Liver (tissue), 8 donors: ENCODE measurements at regions not wholly inside any gene's neighbourhood (a gene's known extent, or its start where the extent isn't known, plus 50 kb on each side); places are given as distances from the start of the nearest gene placed in this dataset.

Experiments
- DNase-seq: peaks from one replicate; pipeline ENCODE4 v3.0.0-alpha.2; 2017; ENCODE audit warnings: low spot score
- H3K27ac ChIP-seq, 2 donors: one replicate each; pipeline ENCODE4 v1.7.0; 2013; ENCODE audit warnings: inconsistent platforms in 2 of 2, low read length in 2 of 2, control low read depth in 1 of 2, low read depth in 1 of 2, mild to moderate bottlenecking in 1 of 2
- H3K27me3 ChIP-seq, 4 donors: one replicate each; pipeline versions ENCODE4 v1.6.1 to v1.7.0; 2013; ENCODE audit warnings: low read length in 3 of 4, inconsistent platforms in 1 of 4, mild to moderate bottlenecking in 1 of 4, moderate library complexity in 1 of 4; ENCODE audit not compliant: control insufficient read depth in 4 of 4, insufficient read depth in 4 of 4
- H3K36me3 ChIP-seq, 4 donors: one replicate each; pipeline versions ENCODE4 v1.6.1 to v1.7.0; 2013; ENCODE audit warnings: low read length in 3 of 4, mild to moderate bottlenecking in 3 of 4, low read depth in 1 of 4, moderate library complexity in 1 of 4; ENCODE audit not compliant: control insufficient read depth in 4 of 4, insufficient read depth in 3 of 4
- H3K4me1 ChIP-seq, 4 donors: one replicate each; pipeline versions ENCODE4 v1.6.1 to v1.7.0; 2013; ENCODE audit warnings: low read length in 3 of 4, mild to moderate bottlenecking in 3 of 4, moderate library complexity in 1 of 4; ENCODE audit not compliant: control insufficient read depth in 4 of 4, insufficient read depth in 4 of 4
- H3K4me3 ChIP-seq, 3 donors: one replicate each; pipeline versions ENCODE4 v1.6.1 to v1.7.0; 2013; ENCODE audit warnings: low read length in 3 of 3, control low read depth in 1 of 3, low read depth in 1 of 3, mild to moderate bottlenecking in 1 of 3
- H3K9ac ChIP-seq, 2 donors: one replicate each; pipeline ENCODE4 v1.7.0; 2013; ENCODE audit warnings: low read length in 2 of 2, mild to moderate bottlenecking in 2 of 2, moderate library complexity in 2 of 2, control low read depth in 1 of 2, low read depth in 1 of 2
- H3K9me3 ChIP-seq, 4 donors: one replicate each; pipeline versions ENCODE4 v1.6.1 to v1.7.0; 2013; ENCODE audit warnings: low read length in 3 of 4; ENCODE audit not compliant: control insufficient read depth in 4 of 4
- CTCF ChIP-seq: fragments of 150-350 bp; IDR thresholded peaks from 2 replicates; pipeline ENCODE4 v1.5.1; 2017; ENCODE audit warnings: improper control_type of control experiment, low read depth, low read length; ENCODE audit not compliant: missing input control
- EGR1 ChIP-seq, 2 donors: IDR thresholded peaks; 2 replicates each; pipeline ENCODE4 v1.6.1; 2016 to 2018; ENCODE audit warnings: antibody characterized with exemption in 2 of 2, low read depth in 2 of 2
- FOXA2 ChIP-seq: IDR thresholded peaks from 2 replicates; pipeline ENCODE4 v1.6.1; 2016; ENCODE audit warnings: antibody characterized with exemption
- GABPA ChIP-seq, 2 donors: IDR thresholded peaks in 1 of 2; conservative IDR thresholded peaks in 1 of 2; 2 replicates each; pipeline ENCODE4 v1.6.1; 2016; ENCODE audit warnings: antibody characterized with exemption in 2 of 2, mild to moderate bottlenecking in 1 of 2, moderate library complexity in 1 of 2
- HNF4A ChIP-seq, 2 donors: conservative IDR thresholded peaks; 2 replicates each; pipeline ENCODE4 v1.6.1; 2016; ENCODE audit warnings: antibody characterized with exemption in 2 of 2, mild to moderate bottlenecking in 2 of 2
- HNF4G ChIP-seq: IDR thresholded peaks from 2 replicates; pipeline ENCODE4 v1.6.1; 2016; ENCODE audit warnings: antibody characterized with exemption
- JUND ChIP-seq, 2 donors: IDR thresholded peaks; 2 replicates each; pipeline ENCODE4 v1.6.1; 2016; ENCODE audit warnings: antibody characterized with exemption in 2 of 2
- RAD21 ChIP-seq, 2 donors: IDR thresholded peaks; 2 replicates each; pipeline ENCODE4 v1.6.1; 2016; ENCODE audit warnings: antibody characterized with exemption in 2 of 2, mild to moderate bottlenecking in 2 of 2
- REST ChIP-seq: IDR thresholded peaks from 2 replicates; pipeline ENCODE4 v1.6.1; 2016; ENCODE audit warnings: antibody characterized with exemption, mild to moderate bottlenecking
- RXRA ChIP-seq, 2 donors: IDR thresholded peaks; 2 replicates each; pipeline ENCODE4 v1.6.1; 2017 to 2018; ENCODE audit warnings: antibody characterized with exemption in 2 of 2, mild to moderate bottlenecking in 1 of 2
- SP1 ChIP-seq: IDR thresholded peaks from 2 replicates; pipeline ENCODE4 v1.6.1; 2018; ENCODE audit warnings: antibody characterized with exemption, mild to moderate bottlenecking
- TAF1 ChIP-seq: conservative IDR thresholded peaks from 2 replicates; pipeline ENCODE4 v1.6.1; 2016; ENCODE audit warnings: antibody characterized with exemption, mild to moderate bottlenecking
- YY1 ChIP-seq: IDR thresholded peaks from 2 replicates; pipeline ENCODE4 v1.6.1; 2016; ENCODE audit warnings: antibody characterized with exemption, mild to moderate bottlenecking
- ZBTB33 ChIP-seq: IDR thresholded peaks from 2 replicates; pipeline ENCODE4 v1.6.1; 2016; ENCODE audit warnings: antibody characterized with exemption
- WGBS: extraction: QIAGEN DNeasy Blood & Tissue Kit; methylation state at CpG from one replicate; pipeline ENCODE4 v1.1.7; 2013; 5-methylcytosine and 5-hydroxymethylcytosine counted together
- TF ChIP-seq, protein P1 (sequence below): IDR thresholded peaks from 2 replicates; pipeline ENCODE4 v1.6.1; 2016; ENCODE audit warnings: antibody characterized with exemption
- TF ChIP-seq, protein P2 (sequence below): IDR thresholded peaks from 2 replicates; pipeline ENCODE4 v1.6.1; 2016; ENCODE audit warnings: antibody characterized with exemption
- donor health status: healthy.
- donor health status: healthy.
- donor health status: healthy.
- donor health status: healthy.
- donor health status: healthy.

GRCh38 chr17:53475002-53475401, 347.7 kb upstream of the KIF2B start:
- no peak overlapping the region for H3K9ac ChIP-seq
- H3K27me3 ChIP-seq = no peaks in the 10 kb centered on the region
- no peaks in the 10 kb centered on the region for H3K36me3 ChIP-seq
- no peak overlapping the region for H3K4me3 ChIP-seq
- H3K9me3 ChIP-seq = no peaks in the 10 kb centered on the region
- TF ChIP-seq SP1 (no peak), GABPA (IDR thresholded peaks at IDR 0.05 in 1 of 2, conservative IDR thresholded peaks at IDR 0.05 in 1 of 2) (no peak), RXRA (IDR thresholded peaks at IDR 0.05) (no peak), YY1 (no peak), HNF4G (no peak), REST (no peak), EGR1 (IDR thresholded peaks at IDR 0.05; ENCODE audit: low read depth in 2 of 2) (no peak)
- TF ChIP-seq, protein P1, sequence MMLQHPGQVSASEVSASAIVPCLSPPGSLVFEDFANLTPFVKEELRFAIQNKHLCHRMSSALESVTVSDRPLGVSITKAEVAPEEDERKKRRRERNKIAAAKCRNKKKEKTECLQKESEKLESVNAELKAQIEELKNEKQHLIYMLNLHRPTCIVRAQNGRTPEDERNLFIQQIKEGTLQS = no peak
- TF ChIP-seq, protein P2, sequence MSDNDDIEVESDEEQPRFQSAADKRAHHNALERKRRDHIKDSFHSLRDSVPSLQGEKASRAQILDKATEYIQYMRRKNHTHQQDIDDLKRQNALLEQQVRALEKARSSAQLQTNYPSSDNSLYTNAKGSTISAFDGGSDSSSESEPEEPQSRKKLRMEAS = no peak
- no peak overlapping the region for H3K27ac ChIP-seq
- WGBS = 84% methylated on average over 3 of the region's 3 CpGs
- H3K4me1 ChIP-seq = peaks cover 0 to 1% (median 0%) of the 10 kb centered on the region in 4 donors
- no peak for DNase-seq

- H3K9me3 ChIP-seq = no peaks in the 10 kb centered on the region
- 82% methylated on average over 1 of the region's 1 CpG for WGBS
Measured at GRCh38 chr17:53472586-53472985, 350.1 kb upstream of the KIF2B start.

More at GRCh38 chr17:53472586-53472985, 350.1 kb upstream of the KIF2B start:
- no peak for DNase-seq
- Histone ChIP-seq H3K36me3 (no peaks in the 10 kb centered on the region), H3K27me3 (no peaks in the 10 kb centered on the region), H3K4me3 (no peak overlapping the region), H3K4me1 (peaks cover 0 to 1% (median 0%) of the 10 kb centered on the region in 4 donors), H3K27ac (no peak overlapping the region), H3K9ac (no peak overlapping the region)
- TF ChIP-seq SP1 (no peak), RXRA (IDR thresholded peaks at IDR 0.05) (no peak), JUND (IDR thresholded peaks at IDR 0.05) (no peak), HNF4G (no peak), TAF1 (no peak), CTCF (no peak), HNF4A (conservative IDR thresholded peaks at IDR 0.05) (no peak), REST (no peak), YY1 (no peak), RAD21 (IDR thresholded peaks at IDR 0.05) (no peak), ZBTB33 (no peak), FOXA2 (no peak)
- TF ChIP-seq, protein P1 = no peak
